ENCODE measurements at regions not wholly inside any gene's neighbourhood (a gene's known extent, or its start where the extent isn't known, plus 50 kb on each side); places are given as distances from the start of the nearest gene placed in this dataset.

- WGBS, result 86% methylated on average over 2 of the region's 2 CpGs
- H3K27me3 ChIP-seq, result peaks cover 0 to 25% (median 0%) of the 10 kb centered on the region in 4 donors
- no peaks in the 10 kb centered on the region for H3K9me3 ChIP-seq
- intact Hi-C loops (cut with DNase I), result no loop called here
- DNase-seq (ENCODE audit: extremely low spot score), result no peak
- no peaks in the 10 kb centered on the region for H3K4me1 ChIP-seq
- TF ChIP-seq, protein P1, sequence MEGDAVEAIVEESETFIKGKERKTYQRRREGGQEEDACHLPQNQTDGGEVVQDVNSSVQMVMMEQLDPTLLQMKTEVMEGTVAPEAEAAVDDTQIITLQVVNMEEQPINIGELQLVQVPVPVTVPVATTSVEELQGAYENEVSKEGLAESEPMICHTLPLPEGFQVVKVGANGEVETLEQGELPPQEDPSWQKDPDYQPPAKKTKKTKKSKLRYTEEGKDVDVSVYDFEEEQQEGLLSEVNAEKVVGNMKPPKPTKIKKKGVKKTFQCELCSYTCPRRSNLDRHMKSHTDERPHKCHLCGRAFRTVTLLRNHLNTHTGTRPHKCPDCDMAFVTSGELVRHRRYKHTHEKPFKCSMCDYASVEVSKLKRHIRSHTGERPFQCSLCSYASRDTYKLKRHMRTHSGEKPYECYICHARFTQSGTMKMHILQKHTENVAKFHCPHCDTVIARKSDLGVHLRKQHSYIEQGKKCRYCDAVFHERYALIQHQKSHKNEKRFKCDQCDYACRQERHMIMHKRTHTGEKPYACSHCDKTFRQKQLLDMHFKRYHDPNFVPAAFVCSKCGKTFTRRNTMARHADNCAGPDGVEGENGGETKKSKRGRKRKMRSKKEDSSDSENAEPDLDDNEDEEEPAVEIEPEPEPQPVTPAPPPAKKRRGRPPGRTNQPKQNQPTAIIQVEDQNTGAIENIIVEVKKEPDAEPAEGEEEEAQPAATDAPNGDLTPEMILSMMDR (IDR thresholded peaks at IDR 0.05), result no peak
- H3K4me3 ChIP-seq, result no peak overlapping the region
- H3K27ac ChIP-seq (replicated peaks in 1 of 4), result no peak overlapping the region
- no peaks in the 10 kb centered on the region for H3K36me3 ChIP-seq
Observed at GRCh38 chr10:28858646-28859045, 181.3 kb downstream of the BAMBI start.

GRCh38 chr10:28859791-28860190, 182.5 kb downstream of the BAMBI start:
- Histone ChIP-seq H3K27ac (replicated peaks in 1 of 4) (no peak overlapping the region), H3K4me3 (no peak overlapping the region), H3K4me1 (no peaks in the 10 kb centered on the region), H3K27me3 (peaks cover 0 to 16% (median 0%) of the 10 kb centered on the region in 4 donors), H3K9me3 (no peaks in the 10 kb centered on the region), H3K36me3 (no peaks in the 10 kb centered on the region)
- intact Hi-C loops (cut with DNase I), result no loop called here
- 76% methylated on average over 5 of the region's 5 CpGs for WGBS
- no peak for DNase-seq (ENCODE audit: extremely low spot score)
- no peak for TF ChIP-seq EP300 (IDR thresholded peaks at IDR 0.05)

- 87% methylated on average over 2 of the region's 2 CpGs for WGBS
- Histone ChIP-seq H3K4me1 (no peaks in the 10 kb centered on the region), H3K27ac (replicated peaks in 1 of 4) (no peak overlapping the region), H3K9me3 (no peaks in the 10 kb centered on the region), H3K27me3 (no peaks in the 10 kb centered on the region), H3K4me3 (no peak overlapping the region), H3K36me3 (no peaks in the 10 kb centered on the region)
- intact Hi-C loops (cut with DNase I), result no loop called here
- TF ChIP-seq POLR2AphosphoS5 (IDR thresholded peaks at IDR 0.05), result no peak
- TF ChIP-seq EP300 (IDR thresholded peaks at IDR 0.05), result no peak
- no peak for TF ChIP-seq POLR2A (IDR thresholded peaks at IDR 0.05; ENCODE audit: low read depth)
- TF ChIP-seq, protein P1 (IDR thresholded peaks at IDR 0.05), result no peak
- no peak for DNase-seq (ENCODE audit: extremely low spot score)
Observed at GRCh38 chr10:28862219-28862618, 184.9 kb downstream of the BAMBI start.

- TF ChIP-seq POLR2AphosphoS5 (IDR thresholded peaks at IDR 0.05) (no peak), POLR2A (IDR thresholded peaks at IDR 0.05; ENCODE audit: low read depth) (no peak), EP300 (IDR thresholded peaks at IDR 0.05) (no peak)
- TF ChIP-seq, protein P1 (IDR thresholded peaks at IDR 0.05), result no peak
- Histone ChIP-seq H3K4me1 (no peaks in the 10 kb centered on the region), H3K27ac (replicated peaks in 1 of 4) (no peak overlapping the region), H3K4me3 (no peak overlapping the region), H3K9me3 (no peaks in the 10 kb centered on the region), H3K36me3 (no peaks in the 10 kb centered on the region), H3K27me3 (no peaks in the 10 kb centered on the region)
- intact Hi-C loops (cut with DNase I), result loop anchor here (10.0 kb wide), 1 partner anchor 195 kb away; the partner anchor contains the start of gene BAMBI
- WGBS, result 68% methylated on average over 5 of the region's 5 CpGs
- DNase-seq (ENCODE audit: extremely low spot score), result no peak
Observed at GRCh38 chr10:28869606-28870201, 192.4 kb downstream of the BAMBI start.

GRCh38 chr10:28871665-28872064, 194.3 kb downstream of the BAMBI start:
- TF ChIP-seq POLR2A (IDR thresholded peaks at IDR 0.05; ENCODE audit: low read depth), result no peak
- TF ChIP-seq, protein P1 (IDR thresholded peaks at IDR 0.05), result no peak
- no peak for TF ChIP-seq EP300 (IDR thresholded peaks at IDR 0.05)
- TF ChIP-seq POLR2AphosphoS5 (IDR thresholded peaks at IDR 0.05), result no peak
- no peak overlapping the region for H3K4me3 ChIP-seq
- H3K4me1 ChIP-seq, result no peaks in the 10 kb centered on the region
- no peaks in the 10 kb centered on the region for H3K36me3 ChIP-seq
- no peaks in the 10 kb centered on the region for H3K9me3 ChIP-seq
- no peaks in the 10 kb centered on the region for H3K27me3 ChIP-seq
- DNase-seq (ENCODE audit: extremely low spot score), result no peak
- WGBS, result 85% methylated on average over 4 of the region's 4 CpGs
- intact Hi-C loops (cut with DNase I), result loop anchor here (10.0 kb wide), 1 partner anchor 197 kb away; the partner anchor contains the start of gene BAMBI
- no peak overlapping the region for H3K27ac ChIP-seq (replicated peaks in 1 of 4)
